Muscle of arm (tissue), 1 donor: ENCODE measurements at regions not wholly inside any gene's neighbourhood (a gene's known extent, or its start where the extent isn't known, plus 50 kb on each side); places are given as distances from the start of the nearest gene placed in this dataset.

Experiments
- DNase-seq: peaks from one replicate; pipeline ENCODE4 v3.0.0-alpha.2; 2013

DNA sequence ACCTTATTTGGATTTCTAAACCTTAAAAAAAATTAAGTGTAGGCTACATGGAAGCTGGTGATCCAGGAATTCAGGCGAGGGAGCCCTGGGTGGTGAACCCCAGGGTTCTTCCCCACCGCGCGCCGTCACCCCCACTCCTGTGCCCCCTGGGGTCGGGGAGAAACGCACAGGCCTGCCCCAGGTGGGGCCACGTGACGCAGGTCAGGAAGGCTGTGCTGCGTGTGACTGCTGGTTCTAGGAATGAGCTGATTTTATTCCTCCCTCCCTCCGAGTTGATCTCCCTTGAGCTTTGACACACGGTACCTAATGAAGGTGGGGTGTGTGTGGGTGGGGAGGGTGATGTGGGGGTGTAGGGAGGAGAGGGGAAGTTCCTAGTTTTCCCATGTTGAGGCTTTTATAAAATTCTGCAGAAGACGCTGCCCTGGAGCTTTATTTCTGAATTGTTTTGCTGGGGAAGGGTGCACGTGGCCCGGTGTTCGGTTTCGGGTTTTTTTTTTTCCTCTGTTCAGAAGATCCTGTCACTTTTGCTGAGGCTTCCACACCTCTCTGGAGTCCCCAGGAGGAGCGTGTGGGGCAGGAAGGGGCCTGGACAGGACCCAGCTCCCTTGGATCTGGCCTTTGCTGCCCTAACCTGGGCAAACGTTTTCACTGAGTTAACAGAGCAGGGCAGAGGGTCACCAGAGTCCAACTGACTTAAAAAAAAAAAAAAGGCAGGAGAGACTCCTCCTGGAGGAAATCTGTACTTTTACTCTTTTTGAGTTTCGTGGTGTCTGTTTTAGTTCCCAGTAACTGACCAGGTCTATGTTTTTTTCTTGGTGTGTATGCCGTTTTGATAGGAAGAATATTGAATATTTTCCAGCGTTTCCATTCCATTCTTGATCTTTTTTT is 55.8 kb upstream of the GSE1 start:
- no peak for DNase-seq

DNA sequence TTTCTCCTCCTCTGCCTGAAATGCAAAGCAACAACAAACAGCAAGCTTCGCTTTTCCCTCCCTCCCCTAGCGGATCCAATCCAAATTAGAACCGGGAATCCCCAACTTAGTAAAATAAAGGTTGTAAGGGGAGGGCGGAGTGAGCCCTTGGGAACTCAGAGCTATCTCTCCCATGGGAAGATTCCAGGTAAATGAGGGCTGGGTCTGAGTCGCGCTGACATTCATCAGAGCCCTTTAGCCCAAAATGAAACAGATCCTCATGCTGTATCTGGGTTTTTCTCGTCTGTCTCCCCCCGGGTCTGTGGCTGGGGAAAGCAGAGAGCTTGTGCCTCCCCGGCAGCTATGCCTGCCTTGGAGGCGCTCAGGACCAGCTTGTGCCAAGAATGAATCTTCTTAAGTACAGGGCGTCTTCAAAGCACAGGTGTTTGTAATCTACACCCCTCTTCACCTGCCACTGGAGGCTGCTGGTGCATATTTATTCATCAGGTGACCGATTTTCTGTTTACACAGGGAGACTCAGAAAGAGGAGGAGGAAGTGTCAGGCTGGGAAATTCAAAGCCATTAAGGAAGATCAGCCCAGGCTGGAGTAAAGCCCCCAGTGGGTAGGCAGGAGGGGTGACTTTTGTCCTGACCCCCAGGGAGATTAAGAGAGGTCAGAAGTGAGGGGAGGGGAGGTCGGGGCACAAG is 55.0 kb upstream of the GSE1 start:
- DNase-seq, result no peak

DNA sequence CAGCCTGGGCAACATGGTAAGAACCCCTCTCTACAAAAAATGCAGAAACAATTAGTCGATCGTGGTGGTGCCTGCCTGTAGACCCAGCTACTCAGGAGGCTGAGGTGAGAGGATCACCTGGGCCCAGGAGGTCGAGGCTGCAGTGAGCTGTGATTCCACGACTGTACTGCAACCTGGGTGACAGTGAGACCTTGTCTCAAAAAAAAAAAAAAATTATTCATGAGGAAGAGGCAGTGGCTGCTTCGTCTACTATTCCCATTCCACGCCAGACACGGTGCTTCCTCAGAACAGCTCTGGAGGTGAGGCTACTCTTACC is 52.2 kb upstream of the GSE1 start:
- no peak for DNase-seq

GRCh38 chr16:85561248-85562092 is 51.7 kb upstream of the GSE1 start:
- DNase-seq, result no peak

DNA sequence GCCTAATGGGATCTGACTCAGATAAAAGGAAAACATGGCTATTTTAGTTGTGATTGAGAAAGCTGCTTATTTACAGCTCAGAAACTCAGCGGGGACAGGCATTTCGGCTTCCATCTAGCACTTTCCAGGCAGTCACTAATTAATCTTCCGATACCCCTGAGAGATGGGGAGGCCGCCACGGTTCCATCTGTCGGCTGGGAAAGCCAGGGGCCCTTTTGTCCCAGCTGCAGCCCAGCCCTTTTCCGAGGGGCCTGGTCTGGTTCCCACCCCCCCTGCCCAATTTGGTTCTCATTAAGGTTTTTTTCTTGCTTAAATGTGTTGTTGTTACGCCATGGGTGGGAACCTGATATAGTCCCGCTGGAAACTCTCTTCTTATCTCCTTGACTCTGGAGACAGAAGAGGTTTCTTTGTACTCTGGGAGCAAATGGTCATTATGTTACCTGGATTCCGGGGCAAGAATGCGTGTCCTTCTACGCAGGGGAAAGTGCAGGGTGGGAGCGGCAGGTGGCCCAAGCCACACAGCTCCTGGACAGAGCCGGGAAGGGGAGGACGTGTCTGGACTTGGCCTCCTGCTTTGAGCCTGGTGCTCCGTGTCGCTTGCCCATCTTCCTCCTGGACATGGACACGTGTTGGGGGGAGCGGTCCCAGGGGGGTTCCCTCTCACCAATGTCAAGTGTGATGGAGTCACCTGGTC is 50.9 kb upstream of the GSE1 start:
- DNase-seq, result no peak

DNA sequence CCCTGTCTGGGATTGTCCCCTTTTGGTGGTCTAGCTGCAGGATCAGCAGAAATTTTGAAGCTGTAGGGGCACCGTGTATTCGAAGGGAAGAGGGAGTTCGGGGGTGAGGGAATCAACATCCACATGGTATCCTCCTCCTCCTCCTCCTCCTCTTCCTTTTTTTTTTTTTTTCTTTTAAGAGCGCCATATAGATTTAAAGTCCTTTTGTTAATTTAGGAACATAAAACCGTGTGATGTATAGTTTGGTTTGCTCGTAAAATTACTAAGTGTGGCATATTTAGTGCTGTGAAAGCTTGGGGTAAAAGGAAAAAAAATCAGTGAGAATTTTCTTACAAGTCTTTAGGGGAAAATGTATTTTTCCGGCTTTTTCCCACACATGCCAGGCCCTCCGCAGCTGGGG is 50.1 kb upstream of the GSE1 start:
- DNase-seq, result no peak
